ENCODE measurements at regions not wholly inside any gene's neighbourhood (a gene's known extent, or its start where the extent isn't known, plus 50 kb on each side); places are given as distances from the start of the nearest gene placed in this dataset.

DNA sequence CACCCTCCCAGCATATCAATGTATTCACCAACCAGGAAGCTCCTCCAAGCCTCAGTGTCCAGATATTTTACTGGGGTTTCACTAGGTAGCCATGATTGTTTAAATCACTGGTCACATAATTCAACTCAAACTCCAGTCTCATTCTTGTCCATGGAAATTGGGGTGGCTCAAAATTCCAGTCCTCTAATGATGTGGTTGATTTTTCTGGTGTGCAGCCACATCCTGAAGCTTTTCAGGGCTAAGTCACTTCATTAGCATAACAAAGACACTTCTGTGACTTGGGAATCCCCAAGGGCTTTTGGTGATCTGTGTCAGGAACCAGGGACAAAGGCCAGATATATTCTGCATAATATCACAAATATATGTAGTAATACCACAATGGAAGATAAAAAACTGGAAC, 786.9 kb upstream of the IGFBP3 start:
- peak; percentile 50 for DNase-seq

DNA sequence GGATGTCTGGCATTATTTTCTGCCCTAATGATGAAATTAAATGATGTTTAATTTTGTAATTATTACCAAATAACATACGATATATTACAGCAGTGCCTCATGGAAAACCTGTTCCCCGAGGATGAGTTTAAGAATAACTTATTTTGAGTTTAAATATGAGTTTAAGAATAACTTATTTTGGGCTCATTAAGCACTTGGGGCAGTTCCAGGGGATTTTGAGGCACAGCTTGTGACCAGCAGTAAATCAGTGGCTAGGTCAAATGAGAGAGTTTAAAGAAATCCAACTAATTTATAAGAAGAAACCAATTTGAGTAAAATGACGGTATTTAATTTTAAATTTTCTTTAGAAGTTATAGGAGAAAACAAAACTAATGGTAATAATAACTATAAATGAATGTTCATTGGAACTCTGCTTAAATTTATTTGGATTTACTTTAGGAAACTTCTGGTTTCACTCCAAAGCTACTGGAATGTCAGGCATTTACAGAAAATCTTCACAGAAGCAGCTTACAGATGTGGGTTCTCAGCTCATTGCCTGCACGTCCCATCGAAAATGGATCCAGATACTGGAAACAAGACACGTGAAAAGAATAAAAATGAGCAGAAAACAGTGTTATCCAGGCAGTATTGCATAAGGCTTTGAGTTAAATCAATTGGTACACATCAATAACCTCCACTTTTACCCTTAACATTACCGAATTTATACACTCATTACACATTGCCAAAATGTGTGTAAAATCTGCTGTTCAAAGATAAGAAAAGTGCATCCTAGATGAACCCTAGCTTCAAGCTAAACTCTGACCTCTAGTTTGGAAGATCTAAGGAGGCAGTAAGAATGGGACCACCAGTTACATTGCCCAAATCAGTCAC, 784.5 kb upstream of the IGFBP3 start:
- no peak for DNase-seq

DNA sequence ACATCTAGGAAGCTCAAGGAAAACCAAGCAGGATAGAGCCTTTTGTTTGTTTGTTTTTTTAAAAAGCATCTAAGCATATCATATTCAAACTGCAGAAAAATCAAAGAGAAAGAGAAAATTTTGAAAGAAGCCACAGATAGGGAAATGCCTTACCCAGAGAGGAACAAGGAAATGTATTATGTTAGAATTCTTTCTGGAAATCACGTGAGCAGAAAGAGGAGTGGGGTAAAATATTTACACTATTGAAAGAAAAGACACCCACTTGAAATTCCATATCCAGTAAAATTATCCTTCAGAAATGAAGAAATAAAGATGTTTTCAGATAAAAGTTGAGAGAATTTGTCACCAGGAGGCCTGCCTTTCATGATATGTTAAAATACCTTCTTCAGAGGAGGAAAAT, 775.7 kb upstream of the IGFBP3 start:
- DNase-seq: peak; percentile 76

DNA sequence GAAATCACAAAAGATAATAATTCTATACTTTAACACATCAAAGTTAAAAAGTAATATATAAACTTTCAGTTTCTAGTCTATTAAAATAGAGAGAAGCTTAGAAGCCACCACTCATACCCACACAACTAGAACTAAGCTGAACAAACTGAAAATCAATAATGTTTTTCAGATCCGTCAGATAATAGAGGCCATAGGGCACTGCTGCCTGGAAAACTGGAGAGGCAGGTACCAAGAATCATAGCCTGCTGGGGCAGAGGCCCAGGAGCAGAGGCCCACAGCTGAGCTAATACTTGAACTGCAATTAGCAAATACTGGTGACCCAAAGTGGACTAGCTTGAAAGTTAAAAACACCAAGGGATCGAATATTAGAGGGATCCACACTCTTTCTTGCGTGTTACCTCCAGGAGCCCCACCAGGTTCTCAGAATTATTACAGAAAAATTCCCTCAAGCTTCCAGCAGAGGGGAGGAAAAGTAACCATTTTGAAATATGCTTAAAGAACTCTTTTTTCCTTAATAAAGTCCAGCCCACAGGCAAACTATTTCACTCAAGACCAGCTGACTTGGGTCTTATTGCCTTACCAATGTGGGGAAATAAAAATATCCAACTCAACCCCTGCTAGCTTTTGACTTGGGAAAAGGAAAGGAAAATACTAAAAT, 774.1 kb upstream of the IGFBP3 start:
- DNase-seq: peak; percentile 90

GRCh38 chr7:46694058-46694457, 773.0 kb upstream of the IGFBP3 start:
- no peak for DNase-seq

DNA sequence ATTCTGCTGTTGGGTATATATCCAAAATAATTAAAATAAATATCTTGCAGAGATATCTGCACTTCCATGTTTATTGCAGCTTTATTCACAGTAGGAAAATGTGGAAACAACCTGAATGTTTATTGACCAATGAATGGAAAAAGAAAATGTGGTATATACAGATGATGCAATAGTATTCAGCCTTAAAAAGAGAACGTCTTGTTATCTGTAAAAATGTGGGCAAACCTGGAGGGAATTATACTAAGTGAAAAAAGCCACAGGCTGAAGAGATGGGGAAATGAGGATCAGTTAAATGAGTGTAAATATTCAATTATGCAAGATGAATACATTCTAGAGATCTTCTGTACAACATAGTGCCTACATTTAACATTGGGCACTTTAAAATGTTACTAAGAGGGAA, 766.1 kb upstream of the IGFBP3 start:
- no peak for DNase-seq

DNA sequence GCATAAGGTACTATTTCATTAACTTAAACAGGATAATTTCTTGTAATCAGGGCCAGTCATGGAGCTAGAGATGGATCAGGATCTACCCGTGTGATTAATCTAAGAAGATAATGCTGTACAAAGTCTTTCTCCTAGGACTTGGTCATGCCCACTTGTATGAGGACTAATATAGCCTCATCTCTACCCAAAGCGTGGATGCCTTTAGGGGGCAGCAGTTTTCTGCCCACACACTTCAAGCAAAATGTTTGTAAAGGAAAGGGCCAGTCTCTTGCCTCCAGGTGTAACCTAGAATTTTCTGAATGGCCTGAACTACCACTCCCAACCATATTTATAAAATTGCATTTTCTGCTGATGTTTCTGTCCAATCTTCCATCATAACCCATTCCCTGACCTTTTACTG, 764.0 kb upstream of the IGFBP3 start:
- DNase-seq: peak; percentile 11

DNA sequence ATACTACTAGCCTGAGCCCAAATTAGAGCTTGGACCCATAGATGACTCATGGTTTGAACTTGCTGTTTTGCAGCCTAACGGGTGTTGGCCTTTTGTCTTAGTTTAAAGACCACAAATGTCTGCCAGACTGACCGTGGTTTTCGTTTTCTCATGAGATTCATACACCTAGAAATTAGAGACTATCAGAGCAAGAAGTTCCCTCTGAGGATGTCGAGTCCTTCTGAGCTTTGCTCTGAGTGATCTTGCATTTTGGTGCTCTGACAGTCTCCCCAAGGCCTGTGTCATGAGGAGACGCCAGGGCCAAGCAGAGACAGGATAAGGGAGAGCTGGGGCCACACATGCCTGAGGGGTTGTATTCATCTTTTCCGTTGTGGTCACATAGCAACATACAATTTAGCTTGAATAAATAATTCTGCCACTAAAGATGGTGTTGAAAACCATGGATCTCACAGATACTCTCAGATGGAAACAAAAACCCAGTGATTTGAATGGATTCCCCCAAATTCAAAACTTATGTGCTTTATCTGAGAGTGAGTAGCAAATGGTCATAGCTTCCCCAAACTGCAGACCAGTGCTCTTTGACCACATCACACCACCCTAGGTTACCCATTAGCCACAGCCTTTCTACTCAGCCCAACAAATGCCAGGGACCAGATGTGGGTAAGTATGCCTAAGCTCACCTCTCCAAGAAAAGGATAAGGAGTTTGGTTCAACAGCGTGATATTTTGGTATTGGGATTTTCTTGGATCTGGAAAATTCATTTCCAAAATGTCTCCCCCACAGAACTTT, 762.0 kb upstream of the IGFBP3 start:
- DNase-seq: no peak

- no peak for DNase-seq
Observed at GRCh38 chr7:46681865-46682503, 760.9 kb upstream of the IGFBP3 start.

- DNase-seq: peak; percentile 84
Observed at GRCh38 chr7:46680147-46680546, 759.1 kb upstream of the IGFBP3 start.

GRCh38 chr7:46679671-46680070, 758.6 kb upstream of the IGFBP3 start:
- peak; percentile 10 for DNase-seq

GRCh38 chr7:46678421-46678820, 757.3 kb upstream of the IGFBP3 start:
- no peak for DNase-seq

- no peak for DNase-seq
Observed at GRCh38 chr7:46675456-46675855, 754.4 kb upstream of the IGFBP3 start.

- DNase-seq: no peak
Observed at GRCh38 chr7:46672861-46673260, 751.8 kb upstream of the IGFBP3 start.

DNA sequence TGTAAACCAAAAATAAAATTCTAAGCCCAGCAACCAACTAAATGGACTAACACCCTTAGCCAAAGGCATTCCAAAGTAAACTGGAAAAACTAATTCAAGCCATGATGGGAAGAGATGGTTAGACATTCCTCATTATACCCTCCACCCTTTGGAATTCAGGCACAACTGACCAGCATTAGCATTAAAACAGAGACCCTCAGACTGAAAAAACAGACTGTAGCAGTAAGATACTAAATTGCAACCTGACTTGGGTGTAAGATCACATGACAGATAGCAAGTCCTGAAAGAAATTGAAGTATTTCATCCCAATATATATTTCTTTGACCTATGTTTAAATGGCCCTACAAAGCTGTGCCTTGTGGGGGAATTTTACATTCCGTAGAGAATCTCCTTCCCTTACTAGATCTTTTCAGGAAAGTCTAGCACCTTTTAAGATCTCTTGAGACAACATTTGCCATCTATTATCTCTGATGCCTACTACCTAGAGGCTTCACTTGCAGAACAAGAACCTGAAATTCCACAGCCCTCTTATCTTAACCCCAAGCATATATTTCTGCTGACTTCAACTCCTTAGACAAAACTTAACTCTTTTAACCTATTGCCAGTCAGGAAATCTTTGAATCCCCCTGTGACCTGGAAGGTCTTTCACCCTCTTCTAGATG, 750.2 kb upstream of the IGFBP3 start:
- no peak for DNase-seq

GRCh38 chr7:46669028-46669427, 748.0 kb upstream of the IGFBP3 start:
- no peak for DNase-seq

DNA sequence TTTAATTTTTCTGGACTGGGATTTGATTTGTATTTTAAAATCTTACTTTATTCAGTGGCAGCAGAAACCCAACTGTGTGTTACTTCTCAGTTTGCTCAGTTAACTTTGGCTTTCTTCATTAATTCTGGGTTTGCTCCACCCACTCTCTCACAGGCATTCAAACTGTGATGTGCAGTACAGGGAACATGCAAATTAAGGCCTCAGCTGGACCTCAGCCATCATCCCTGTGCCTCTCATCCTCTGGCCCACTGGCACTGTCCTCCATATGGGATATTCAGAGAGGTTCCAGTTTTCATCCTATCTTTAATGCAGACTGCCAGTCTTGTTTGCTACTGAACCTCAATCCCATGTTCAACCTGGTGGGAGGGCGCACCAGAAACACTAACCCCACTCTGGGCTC, 743.4 kb upstream of the IGFBP3 start:
- no peak for DNase-seq

DNA sequence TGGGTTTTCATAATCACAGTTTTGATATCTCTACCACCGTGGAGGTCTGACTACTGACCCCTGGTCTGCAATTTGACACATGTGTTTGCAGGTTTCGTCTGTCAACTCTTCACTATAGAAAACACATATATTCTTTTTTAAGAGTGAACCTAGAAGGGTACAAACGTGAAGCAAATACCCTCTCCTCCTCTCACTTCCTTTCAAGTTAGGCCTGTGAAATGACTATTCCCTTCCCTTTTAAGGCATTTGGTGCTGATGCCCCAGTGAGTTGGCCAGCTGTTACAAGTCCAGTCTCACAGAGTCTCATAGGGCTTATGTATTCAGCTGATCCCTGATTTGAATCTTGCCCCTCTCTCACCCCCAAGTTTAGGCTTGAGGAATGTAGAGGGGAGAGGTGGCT, 742.0 kb upstream of the IGFBP3 start:
- no peak for DNase-seq

DNA sequence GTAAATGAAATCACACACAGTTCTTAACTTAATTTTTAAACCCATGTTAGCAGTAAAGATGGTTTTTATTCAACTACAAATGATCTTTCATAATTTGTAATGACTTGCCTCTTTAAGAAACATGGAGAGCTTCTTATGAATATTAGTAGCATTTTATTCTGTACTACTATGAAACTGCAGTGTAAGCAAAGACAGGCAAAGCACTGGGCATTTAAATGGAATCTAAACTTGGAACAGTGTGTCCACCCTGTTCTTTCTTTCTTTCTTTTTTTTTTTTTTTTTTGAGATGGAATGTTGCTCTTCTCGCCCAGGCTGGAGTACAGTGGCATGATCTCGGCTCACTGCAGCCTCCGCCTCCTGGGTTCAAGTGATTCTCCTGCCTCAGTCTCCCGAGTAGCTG, 740.4 kb upstream of the IGFBP3 start:
- no peak for DNase-seq

DNA sequence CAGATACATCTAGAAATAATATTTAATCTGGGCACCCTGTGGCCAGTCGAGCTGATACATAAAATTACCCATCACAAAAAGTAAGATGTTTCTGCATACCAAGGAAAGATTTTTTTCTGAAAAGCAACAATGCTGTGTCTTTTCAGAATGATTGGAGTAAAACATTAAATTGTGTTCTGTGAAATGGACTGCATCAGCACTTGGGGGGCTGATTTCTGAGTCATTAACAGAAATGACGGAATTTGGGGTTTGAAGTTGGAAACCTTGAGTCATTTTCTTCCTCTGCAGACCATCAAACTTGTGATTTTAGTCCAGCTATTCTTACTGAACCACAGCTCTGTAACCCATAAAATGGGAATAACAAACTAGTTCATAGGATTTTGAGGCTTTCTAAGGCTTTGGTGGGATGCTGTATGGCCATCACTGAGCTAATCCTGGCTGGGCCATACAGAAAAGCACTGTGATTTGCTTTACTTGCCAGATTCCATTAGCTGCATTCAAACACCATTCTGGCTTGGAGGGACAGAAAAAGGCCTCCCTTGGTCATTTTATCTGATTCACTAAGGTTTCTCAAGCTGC, 739.4 kb upstream of the IGFBP3 start:
- DNase-seq: no peak

GRCh38 chr7:46658281-46658680, 737.2 kb upstream of the IGFBP3 start:
- DNase-seq: no peak
